ENCODE measurements at regions not wholly inside any gene's neighbourhood (a gene's known extent, or its start where the extent isn't known, plus 50 kb on each side); places are given as distances from the start of the nearest gene placed in this dataset.
A peak's percentile ranks its signal among the peaks of the same experiment; 100 is the strongest.

DNA sequence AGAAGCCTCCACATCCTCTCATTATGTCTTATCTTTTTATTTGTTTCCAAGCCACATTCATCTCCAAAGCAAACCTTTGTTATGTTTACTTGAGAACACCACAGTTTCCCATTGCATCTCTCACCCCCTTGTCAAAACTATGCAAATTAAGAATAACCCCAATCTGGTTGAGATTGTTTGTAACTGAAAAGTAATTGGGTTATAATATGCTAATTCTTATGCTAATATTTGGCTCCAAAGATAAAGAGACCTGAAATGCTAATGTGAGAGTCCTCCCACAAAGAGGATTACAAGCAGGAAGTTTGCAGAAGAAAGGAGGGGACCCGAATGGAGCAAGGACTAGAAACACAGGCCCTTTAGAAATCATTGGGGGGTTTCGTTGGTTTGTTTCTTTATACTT lies 92.9 kb upstream of the UBL3 start:
- Histone ChIP-seq H3K36me3 (no peaks in the 10 kb centered on the region), H3K4me3 (no peak overlapping the region), H3K9me3 (no peaks in the 10 kb centered on the region), H3K27ac (peak overlapping the region in 1 of 2 donors; percentile 45), H3K27me3 (peaks cover 0 to 4% of the 10 kb centered on the region in 2 donors), H3K4me1 (no peaks in the 10 kb centered on the region)
- intact Hi-C loops (cut with DNase I), result no loop called here
- no peak for TF ChIP-seq CTCF (IDR thresholded peaks at IDR 0.05)
- DNase-seq, result no peak
- ATAC-seq, result no peak

DNA sequence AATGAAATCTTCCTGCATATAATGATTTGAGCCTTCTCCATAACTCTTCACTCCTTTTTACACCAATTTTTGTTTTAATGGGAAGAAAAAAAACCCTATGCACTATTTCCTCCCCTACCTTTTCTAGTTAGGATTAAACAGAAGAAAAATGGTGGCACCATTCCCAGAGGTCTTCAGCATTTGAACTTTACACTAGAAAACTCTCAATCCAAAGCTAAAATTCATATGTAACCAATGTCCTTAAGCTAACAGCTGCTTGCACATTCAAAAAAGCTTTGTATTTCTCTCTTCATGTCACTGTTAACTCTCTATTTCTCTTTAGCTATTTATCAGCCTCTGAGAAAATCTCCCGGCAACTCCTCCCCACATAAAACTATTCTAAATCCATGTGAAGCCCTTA lies 90.3 kb upstream of the UBL3 start:
- no peak overlapping the region for H3K27ac ChIP-seq
- ATAC-seq (no peak), DNase-seq (no peak)
- no peak overlapping the region for H3K4me3 ChIP-seq
- intact Hi-C loops (cut with DNase I), result no loop called here
- TF ChIP-seq CTCF (IDR thresholded peaks at IDR 0.05), result no peak
- no peaks in the 10 kb centered on the region for H3K27me3 ChIP-seq
- no peaks in the 10 kb centered on the region for H3K36me3 ChIP-seq
- peaks cover 0 to 8% of the 10 kb centered on the region in 2 donors for H3K4me1 ChIP-seq
- no peaks in the 10 kb centered on the region for H3K9me3 ChIP-seq

DNA sequence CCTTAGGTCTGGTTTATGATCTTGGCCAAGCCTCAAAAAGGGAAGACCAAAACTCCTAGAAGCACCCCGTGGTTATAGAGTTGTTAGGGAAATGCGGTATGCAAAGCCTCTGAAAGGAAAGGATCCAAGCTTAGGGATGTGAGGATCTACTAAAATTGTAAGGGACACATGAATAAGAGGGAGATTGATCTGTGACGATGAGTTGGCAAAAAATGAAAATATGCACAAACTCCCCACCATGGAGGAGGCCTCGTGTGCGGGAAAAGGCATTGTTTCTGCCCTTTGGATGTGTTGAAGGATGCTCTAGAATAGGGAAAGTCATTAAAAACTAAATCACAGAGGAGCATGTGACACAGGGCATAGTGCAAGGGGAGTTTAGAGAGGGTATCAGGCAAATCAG lies 88.7 kb upstream of the UBL3 start:
- Histone ChIP-seq H3K4me3 (no peak overlapping the region), H3K27ac (no peak overlapping the region), H3K27me3 (no peaks in the 10 kb centered on the region), H3K36me3 (no peaks in the 10 kb centered on the region), H3K4me1 (peaks cover 0 to 17% of the 10 kb centered on the region in 2 donors), H3K9me3 (no peaks in the 10 kb centered on the region)
- ATAC-seq (no peak), DNase-seq (no peak)
- intact Hi-C loops (cut with DNase I), result no loop called here
- no peak for TF ChIP-seq CTCF (IDR thresholded peaks at IDR 0.05)

DNA sequence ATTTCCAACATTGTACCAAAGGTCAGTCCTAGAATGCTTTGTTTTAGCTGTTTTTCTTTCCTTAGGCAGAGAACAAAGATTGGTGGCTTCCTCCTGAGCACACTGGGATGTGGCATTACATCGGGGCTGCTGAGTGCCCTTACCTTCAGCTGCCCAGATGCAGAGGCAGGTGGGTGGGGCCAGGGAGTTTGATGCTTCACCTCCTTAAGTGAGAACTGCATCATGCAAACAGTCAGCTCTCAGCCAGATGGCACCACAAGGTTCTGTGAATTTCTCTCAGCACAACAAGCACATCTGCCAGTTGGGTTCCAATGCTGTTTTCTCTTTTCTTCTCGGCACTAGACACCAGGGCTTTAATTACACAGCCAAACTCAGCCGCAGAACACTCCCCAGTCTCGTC lies 87.4 kb upstream of the UBL3 start:
- Histone ChIP-seq H3K9me3 (no peaks in the 10 kb centered on the region), H3K36me3 (no peaks in the 10 kb centered on the region), H3K27ac (no peak overlapping the region), H3K27me3 (no peaks in the 10 kb centered on the region), H3K4me3 (no peak overlapping the region), H3K4me1 (peaks cover 0 to 17% of the 10 kb centered on the region in 2 donors)
- no peak for DNase-seq
- no peak for ATAC-seq
- TF ChIP-seq CTCF (IDR thresholded peaks at IDR 0.05), result no peak
- intact Hi-C loops (cut with DNase I), result no loop called here

DNA sequence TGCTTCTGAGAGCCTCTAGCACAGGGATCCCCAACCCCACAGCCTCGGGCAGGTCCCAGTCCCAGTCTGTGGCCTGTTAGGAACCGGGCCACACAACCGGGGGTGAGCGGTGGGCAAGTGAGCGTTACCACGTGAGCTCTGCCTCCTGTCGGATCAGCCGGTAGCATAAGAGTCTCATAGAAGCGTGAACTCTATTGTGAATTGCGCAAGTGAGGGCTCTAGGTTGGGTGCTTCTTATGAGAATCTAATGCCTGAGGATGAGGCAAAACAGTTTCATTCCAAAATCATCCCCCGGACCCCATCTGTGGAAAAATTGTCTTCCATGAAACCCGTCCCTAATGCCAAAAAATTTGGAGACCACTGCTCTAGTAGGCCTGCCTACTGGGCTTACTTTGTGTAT lies 87.0 kb upstream of the UBL3 start:
- H3K4me1 ChIP-seq, result peaks cover 0 to 17% of the 10 kb centered on the region in 2 donors
- H3K27ac ChIP-seq, result no peak overlapping the region
- H3K27me3 ChIP-seq, result no peaks in the 10 kb centered on the region
- DNase-seq (no peak), ATAC-seq (no peak)
- intact Hi-C loops (cut with DNase I), result no loop called here
- no peaks in the 10 kb centered on the region for H3K9me3 ChIP-seq
- H3K4me3 ChIP-seq, result no peak overlapping the region
- TF ChIP-seq CTCF (IDR thresholded peaks at IDR 0.05), result no peak
- no peaks in the 10 kb centered on the region for H3K36me3 ChIP-seq

Data from left lung (tissue), 4 donors.